ENCODE measurements at regions not wholly inside any gene's neighbourhood (a gene's known extent, or its start where the extent isn't known, plus 50 kb on each side); places are given as distances from the start of the nearest gene placed in this dataset.

DNA sequence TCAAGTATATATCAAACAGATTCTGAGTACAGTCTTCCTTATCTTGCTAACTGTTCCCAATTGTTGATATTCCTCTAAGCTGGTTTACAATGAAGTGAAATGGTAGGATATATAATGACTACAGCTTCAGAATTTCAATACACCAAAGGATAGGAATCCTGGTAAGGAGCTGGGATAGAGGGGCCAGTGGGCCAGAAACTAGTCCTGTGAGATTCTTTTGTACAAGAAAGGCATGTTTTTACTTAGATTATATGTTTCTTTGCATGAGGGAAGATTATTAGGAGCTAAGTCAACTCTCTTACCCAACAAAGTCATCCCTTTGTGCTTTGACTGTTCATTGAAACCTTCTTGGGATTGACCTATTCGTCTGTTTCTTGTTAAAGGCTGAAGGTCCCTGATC is 435.7 kb downstream of the PLK2 start:
- H3K4me3 ChIP-seq (ENCODE audit: low read depth, low read length) = no peak overlapping the region
- TF ChIP-seq CTCF (IDR thresholded peaks at IDR 0.05; ENCODE audit: low read depth, low read length) = no peak

- no peak for TF ChIP-seq CTCF (IDR thresholded peaks at IDR 0.05; ENCODE audit: low read depth, low read length)
- H3K4me3 ChIP-seq (ENCODE audit: low read depth, low read length) = no peak overlapping the region
Measured at GRCh38 chr5:58022055-58022454, 437.8 kb downstream of the PLK2 start.

DNA sequence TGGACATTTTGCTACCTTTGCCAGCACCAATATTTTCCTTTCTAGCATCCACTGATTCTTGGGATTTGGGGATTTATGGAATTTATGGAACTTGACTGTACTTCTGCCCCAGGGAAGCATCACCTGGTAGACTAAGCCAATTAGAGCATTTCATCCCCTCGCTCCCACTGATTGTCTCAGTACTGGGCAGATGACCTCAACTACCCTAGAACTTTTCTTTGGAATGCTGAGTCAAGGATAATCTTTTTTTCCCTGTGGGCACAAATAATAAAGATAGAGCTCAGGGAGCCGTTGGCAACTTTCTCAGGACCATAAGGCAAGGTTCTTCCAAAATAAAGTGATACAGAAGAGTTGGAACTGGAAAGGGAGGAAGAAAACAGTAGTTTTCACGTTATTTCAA is 438.4 kb downstream of the PLK2 start:
- no peak overlapping the region for H3K4me3 ChIP-seq (ENCODE audit: low read depth, low read length)
- no peak for TF ChIP-seq CTCF (IDR thresholded peaks at IDR 0.05; ENCODE audit: low read depth, low read length)

- no peak for TF ChIP-seq CTCF (IDR thresholded peaks at IDR 0.05; ENCODE audit: low read depth, low read length)
- no peak overlapping the region for H3K4me3 ChIP-seq (ENCODE audit: low read depth, low read length)
Measured at GRCh38 chr5:58019614-58020013, 440.3 kb downstream of the PLK2 start.

- no peak for TF ChIP-seq CTCF (IDR thresholded peaks at IDR 0.05; ENCODE audit: low read depth, low read length)
- no peak overlapping the region for H3K4me3 ChIP-seq (ENCODE audit: low read depth, low read length)
Measured at GRCh38 chr5:58018016-58018415, 441.9 kb downstream of the PLK2 start.

GRCh38 chr5:58016877-58017276 is 443.0 kb downstream of the PLK2 start:
- TF ChIP-seq CTCF (IDR thresholded peaks at IDR 0.05; ENCODE audit: low read depth, low read length) = no peak
- H3K4me3 ChIP-seq (ENCODE audit: low read depth, low read length) = no peak overlapping the region

DNA sequence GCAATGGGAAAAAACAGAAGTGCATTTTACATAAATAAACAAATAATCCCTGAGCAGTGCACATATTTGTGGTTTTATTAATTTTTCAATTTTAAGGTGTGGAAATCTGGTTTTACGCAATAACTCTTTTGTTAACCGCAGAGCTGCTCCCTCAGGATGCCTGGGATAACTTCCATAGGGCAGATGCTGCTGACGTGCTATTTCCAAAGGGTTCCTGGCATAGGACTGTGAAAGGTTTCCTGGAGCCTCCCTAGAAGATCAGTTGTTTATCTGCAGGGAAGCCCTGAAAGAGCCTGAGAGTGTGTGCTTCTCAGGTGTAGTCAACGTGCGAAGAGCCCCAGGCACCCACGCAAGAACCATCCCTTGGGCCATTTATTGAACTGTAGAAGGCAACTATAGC is 443.5 kb downstream of the PLK2 start:
- TF ChIP-seq CTCF (IDR thresholded peaks at IDR 0.05; ENCODE audit: low read depth, low read length) = no peak
- no peak overlapping the region for H3K4me3 ChIP-seq (ENCODE audit: low read depth, low read length)
